Gastroesophageal sphincter (tissue), 4 donors: ENCODE measurements at regions not wholly inside any gene's neighbourhood (a gene's known extent, or its start where the extent isn't known, plus 50 kb on each side); places are given as distances from the start of the nearest gene placed in this dataset.

Experiments used
- ATAC-seq: fragments of 150-250 bp; one replicate; pipeline ENCODE4 v1.9.1; 2016; ENCODE audit warnings: mild to moderate bottlenecking, moderate library complexity
- H3K27ac ChIP-seq, 4 donors: fragments of 200-600 bp; sonication (generic) in 3 of 4; 1 replicate in 3 of 4; 2 replicates in 1 of 4; pipeline ENCODE4 v1.5.1; 2016 to 2019
- H3K27me3 ChIP-seq: fragments of 200-600 bp; sonication (generic); one replicate; pipeline ENCODE4 v1.5.1; 2019
- H3K36me3 ChIP-seq, 2 donors: fragments of 200-600 bp; sonication (generic); one replicate each; pipeline ENCODE4 v1.5.1; 2019; ENCODE audit warnings: control low read depth in 1 of 2
- H3K4me1 ChIP-seq, 3 donors: fragments of 200-600 bp; sonication (generic); 1 replicate in 2 of 3; 2 replicates in 1 of 3; pipeline ENCODE4 v1.5.1; 2016 to 2019; ENCODE audit warnings: control low read depth in 2 of 3
- H3K4me3 ChIP-seq, 2 donors: fragments of 200-600 bp; sonication (generic); one replicate each; pipeline ENCODE4 v1.5.1; 2019; ENCODE audit warnings: mild to moderate bottlenecking in 1 of 2, moderate library complexity in 1 of 2
- H3K9me3 ChIP-seq, 3 donors: fragments of 200-600 bp; sonication (generic); one replicate each; pipeline ENCODE4 v1.5.1; 2017 to 2019; ENCODE audit warnings: control low read depth in 2 of 3
- EP300 ChIP-seq: sonication (generic); formaldehyde crosslinking; IDR thresholded peaks from one replicate; pipeline ENCODE4 v1.6.1; 2017; ENCODE audit warnings: antibody characterized with exemption, mild to moderate bottlenecking
- POLR2A ChIP-seq, 2 donors: fragments of 450-650 bp; IDR thresholded peaks; one replicate each; pipeline ENCODE4 v1.6.1; 2017; ENCODE audit warnings: antibody characterized with exemption in 2 of 2, mild to moderate bottlenecking in 2 of 2, moderate library complexity in 1 of 2
- POLR2AphosphoS5 ChIP-seq: sonication (generic); formaldehyde crosslinking; IDR thresholded peaks from one replicate; pipeline ENCODE4 v1.6.1; 2017; ENCODE audit warnings: antibody characterized with exemption
- whole genome bisulfite sequencing, 2 donors: methylation state at CpG; one replicate each; pipeline ENCODE4 v1.1.5; 2018; ENCODE audit warnings: low coverage in 1 of 2; 5-methylcytosine and 5-hydroxymethylcytosine counted together
- TF ChIP-seq, protein P1 (sequence below), 4 experiments: fragments of 200-600 bp in 2 of 4; fragments of 450-650 bp in 2 of 4; sonication (generic) in 1 of 4; IDR thresholded peaks; one replicate each; pipeline ENCODE4 v1.5.1; 2017 to 2019; ENCODE audit warnings: antibody characterized with exemption in 4 of 4, mild to moderate bottlenecking in 2 of 4, moderate library complexity in 2 of 4

DNA sequence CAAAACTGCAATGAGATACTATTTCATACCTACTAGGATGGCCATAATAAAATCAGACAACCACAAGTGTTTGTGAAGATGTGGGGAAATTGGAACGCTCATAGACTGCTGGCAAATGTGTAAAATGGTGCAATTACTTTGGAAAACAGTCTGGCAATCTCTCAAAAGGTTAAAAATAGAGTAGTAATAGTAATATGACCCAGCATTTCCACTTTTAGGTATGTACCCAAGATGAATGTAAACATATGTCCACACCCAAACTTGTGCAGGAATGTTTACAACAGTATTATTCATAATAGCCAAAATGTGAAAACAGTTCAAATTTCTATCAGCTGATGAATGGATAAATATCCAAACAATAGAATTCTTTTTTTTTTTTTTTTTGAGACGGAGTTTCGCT lies 731.6 kb upstream of the ANKRD30A start:
- Histone ChIP-seq H3K4me1 (no peaks in the 10 kb centered on the region), H3K4me3 (no peak overlapping the region), H3K9me3 (no peaks in the 10 kb centered on the region), H3K27ac (no peak overlapping the region), H3K27me3 (no peaks in the 10 kb centered on the region), H3K36me3 (no peaks in the 10 kb centered on the region)
- WGBS, 2 donors: 79 to 80% methylated on average over 3 of the region's 3 CpGs
- no peak for ATAC-seq
- TF ChIP-seq EP300 (no peak), POLR2AphosphoS5 (no peak), POLR2A (IDR thresholded peaks at IDR 0.05) (no peak)

DNA sequence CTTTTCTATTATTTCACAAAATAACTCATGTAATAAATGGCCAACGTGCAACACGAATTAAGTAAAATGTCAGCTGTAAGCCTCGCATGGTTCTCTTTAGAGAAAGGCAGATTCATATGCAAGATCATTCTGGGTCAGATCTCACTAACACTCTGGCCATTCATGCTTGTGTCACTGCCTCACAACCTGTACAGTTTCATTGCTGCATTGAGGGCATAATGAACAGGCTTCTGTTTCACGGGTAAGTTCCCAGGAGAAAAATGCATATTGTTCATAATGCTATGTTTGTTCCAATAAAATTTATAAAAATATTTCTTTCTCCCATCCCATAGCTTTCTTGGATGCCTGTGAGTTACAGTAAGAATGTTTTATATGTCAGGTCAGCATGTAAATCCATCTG lies 734.0 kb upstream of the ANKRD30A start:
- Histone ChIP-seq H3K27me3 (no peaks in the 10 kb centered on the region), H3K27ac (no peak overlapping the region), H3K4me1 (no peaks in the 10 kb centered on the region), H3K9me3 (no peaks in the 10 kb centered on the region), H3K4me3 (no peak overlapping the region), H3K36me3 (no peaks in the 10 kb centered on the region)
- TF ChIP-seq POLR2AphosphoS5 (no peak), POLR2A (IDR thresholded peaks at IDR 0.05) (no peak), EP300 (no peak)
- TF ChIP-seq, protein P1, sequence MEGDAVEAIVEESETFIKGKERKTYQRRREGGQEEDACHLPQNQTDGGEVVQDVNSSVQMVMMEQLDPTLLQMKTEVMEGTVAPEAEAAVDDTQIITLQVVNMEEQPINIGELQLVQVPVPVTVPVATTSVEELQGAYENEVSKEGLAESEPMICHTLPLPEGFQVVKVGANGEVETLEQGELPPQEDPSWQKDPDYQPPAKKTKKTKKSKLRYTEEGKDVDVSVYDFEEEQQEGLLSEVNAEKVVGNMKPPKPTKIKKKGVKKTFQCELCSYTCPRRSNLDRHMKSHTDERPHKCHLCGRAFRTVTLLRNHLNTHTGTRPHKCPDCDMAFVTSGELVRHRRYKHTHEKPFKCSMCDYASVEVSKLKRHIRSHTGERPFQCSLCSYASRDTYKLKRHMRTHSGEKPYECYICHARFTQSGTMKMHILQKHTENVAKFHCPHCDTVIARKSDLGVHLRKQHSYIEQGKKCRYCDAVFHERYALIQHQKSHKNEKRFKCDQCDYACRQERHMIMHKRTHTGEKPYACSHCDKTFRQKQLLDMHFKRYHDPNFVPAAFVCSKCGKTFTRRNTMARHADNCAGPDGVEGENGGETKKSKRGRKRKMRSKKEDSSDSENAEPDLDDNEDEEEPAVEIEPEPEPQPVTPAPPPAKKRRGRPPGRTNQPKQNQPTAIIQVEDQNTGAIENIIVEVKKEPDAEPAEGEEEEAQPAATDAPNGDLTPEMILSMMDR (IDR thresholded peaks at IDR 0.05): no peak
- ATAC-seq: no peak
- 48 to 63% methylated on average over 3 to 4 of the region's 4 CpGs for WGBS, 2 donors

DNA sequence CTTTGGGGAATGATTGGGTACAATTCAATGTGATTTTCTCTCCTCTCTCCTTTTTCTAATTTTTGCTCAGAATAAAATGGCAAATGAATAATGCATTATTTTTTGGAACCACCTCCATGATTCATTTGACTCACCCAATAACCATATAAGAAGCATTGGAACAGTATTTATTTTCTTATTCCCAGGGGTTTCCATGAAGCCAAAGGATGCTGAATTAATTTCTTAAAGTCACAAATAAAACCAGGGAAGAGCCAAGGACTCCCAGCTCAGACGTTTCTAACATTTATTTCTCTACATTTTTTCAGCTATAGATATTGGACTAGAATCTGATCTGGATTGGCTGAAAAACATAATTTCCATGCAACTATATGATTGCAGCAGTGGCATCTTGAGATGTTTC lies 735.2 kb upstream of the ANKRD30A start:
- Histone ChIP-seq H3K27ac (no peak overlapping the region), H3K4me3 (no peak overlapping the region), H3K27me3 (no peaks in the 10 kb centered on the region), H3K9me3 (no peaks in the 10 kb centered on the region), H3K4me1 (no peaks in the 10 kb centered on the region), H3K36me3 (no peaks in the 10 kb centered on the region)
- TF ChIP-seq POLR2AphosphoS5 (no peak), POLR2A (IDR thresholded peaks at IDR 0.05) (no peak), EP300 (no peak)
- TF ChIP-seq, protein P1 (IDR thresholded peaks at IDR 0.05): no peak
- ATAC-seq: no peak
- WGBS, 2 donors: 31 to 50% methylated on average over 1 of the region's 1 CpG

DNA sequence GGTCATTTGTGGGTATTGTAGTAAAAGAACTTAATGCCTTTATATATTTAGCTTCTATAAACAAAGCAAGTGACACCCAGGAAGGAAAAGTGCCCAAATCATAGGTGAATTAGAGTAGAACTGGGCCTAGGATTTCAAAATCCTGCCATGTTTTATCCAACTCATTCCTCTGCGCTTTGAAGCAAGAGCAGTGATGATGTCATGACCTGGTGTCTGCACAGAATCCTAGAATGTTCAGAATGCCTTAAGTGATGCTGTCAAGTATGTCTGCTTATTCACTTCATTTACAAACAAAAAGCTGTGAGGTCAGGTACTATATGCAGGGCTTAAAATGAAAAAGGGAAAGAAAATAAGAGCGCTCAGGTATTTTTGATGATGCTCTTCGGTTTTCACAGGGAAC lies 737.2 kb upstream of the ANKRD30A start:
- ATAC-seq: no peak
- H3K9me3 ChIP-seq: no peaks in the 10 kb centered on the region
- H3K4me1 ChIP-seq: no peaks in the 10 kb centered on the region
- no peak for TF ChIP-seq POLR2A (IDR thresholded peaks at IDR 0.05)
- no peak for TF ChIP-seq POLR2AphosphoS5
- TF ChIP-seq, protein P1 (IDR thresholded peaks at IDR 0.05): no peak
- TF ChIP-seq EP300: no peak
- WGBS, 2 donors: 90 to 100% methylated on average over 3 of the region's 3 CpGs
- H3K36me3 ChIP-seq: no peaks in the 10 kb centered on the region
- no peaks in the 10 kb centered on the region for H3K27me3 ChIP-seq
- no peak overlapping the region for H3K4me3 ChIP-seq
- H3K27ac ChIP-seq: no peak overlapping the region

DNA sequence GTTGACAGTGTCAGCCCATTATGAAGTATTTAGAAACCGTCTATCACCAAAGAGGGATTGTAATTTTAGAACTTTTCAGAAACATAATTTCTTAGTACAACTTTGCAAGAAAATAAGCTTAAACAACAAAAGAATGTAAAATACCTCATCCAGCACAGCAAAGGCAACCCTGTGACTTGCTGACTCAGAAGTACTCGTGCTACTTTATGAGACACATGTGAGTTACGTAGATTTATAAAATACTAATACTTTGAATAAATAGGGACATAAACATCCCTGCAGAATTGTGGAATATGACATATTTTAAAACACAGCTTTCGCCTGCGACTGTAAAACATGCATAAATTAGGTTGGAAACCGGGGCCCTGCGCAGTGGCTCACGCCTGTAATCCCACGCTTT lies 739.7 kb upstream of the ANKRD30A start:
- Histone ChIP-seq H3K4me1 (no peaks in the 10 kb centered on the region), H3K27me3 (no peaks in the 10 kb centered on the region), H3K4me3 (no peak overlapping the region), H3K36me3 (no peaks in the 10 kb centered on the region), H3K27ac (no peak overlapping the region), H3K9me3 (no peaks in the 10 kb centered on the region)
- no peak for TF ChIP-seq POLR2A (IDR thresholded peaks at IDR 0.05)
- TF ChIP-seq, protein P1 (IDR thresholded peaks at IDR 0.05): no peak
- TF ChIP-seq POLR2AphosphoS5: no peak
- no peak for TF ChIP-seq EP300
- ATAC-seq: no peak
- 92 to 93% methylated on average over 3 to 6 of the region's 9 CpGs for WGBS, 2 donors
